GF-D8 (cell line): ENCODE measurements at regions not wholly inside any gene's neighbourhood (a gene's known extent, or its start where the extent isn't known, plus 50 kb on each side); places are given as distances from the start of the nearest gene placed in this dataset.

Source experiments
- DNase-seq: peaks from one replicate; lab custom pipeline; 2025; lab: John Stamatoyannopoulos, UW

GRCh38 chr14:73782623-73783022, 68.4 kb upstream of the PNMA1 start:
- no peak for DNase-seq

- no peak for DNase-seq
These were observed 66.7 kb upstream of the PNMA1 start for GRCh38 chr14:73780896-73781295.

GRCh38 chr14:73780391-73780790, 66.2 kb upstream of the PNMA1 start:
- no peak for DNase-seq

- no peak for DNase-seq
These were observed 64.6 kb upstream of the PNMA1 start for GRCh38 chr14:73778736-73779135.

- DNase-seq = no peak
These were observed 63.2 kb upstream of the PNMA1 start for GRCh38 chr14:73777420-73777819.

GRCh38 chr14:73776194-73776537, 62.0 kb upstream of the PNMA1 start:
- no peak for DNase-seq

GRCh38 chr14:73775339-73776193, 61.4 kb upstream of the PNMA1 start:
- no peak for DNase-seq

- DNase-seq = no peak
These were observed 60.5 kb upstream of the PNMA1 start for GRCh38 chr14:73774671-73775070.

- no peak for DNase-seq
These were observed 60.0 kb upstream of the PNMA1 start for GRCh38 chr14:73774241-73774570.

- no peak for DNase-seq
These were observed 59.5 kb upstream of the PNMA1 start for GRCh38 chr14:73773441-73774240.

GRCh38 chr14:73771848-73772638, 57.9 kb upstream of the PNMA1 start:
- DNase-seq = peak; percentile 38

GRCh38 chr14:73770977-73771847, 57.0 kb upstream of the PNMA1 start:
- no peak for DNase-seq

GRCh38 chr14:73768107-73768506, 53.9 kb upstream of the PNMA1 start:
- DNase-seq = no peak

- peak; percentile 41 for DNase-seq
These were observed 50.5 kb upstream of the PNMA1 start for GRCh38 chr14:73764406-73765280.
